ENCODE measurements at regions not wholly inside any gene's neighbourhood (a gene's known extent, or its start where the extent isn't known, plus 50 kb on each side); places are given as distances from the start of the nearest gene placed in this dataset.

- TF ChIP-seq CTCF (IDR thresholded peaks at IDR 0.05) (no peak), POLR2AphosphoS5 (IDR thresholded peaks at IDR 0.05) (no peak), POLR2A (IDR thresholded peaks at IDR 0.05) (no peak), EP300 (IDR thresholded peaks at IDR 0.05; ENCODE audit: low read depth) (no peak)
Observed at GRCh38 chr5:125409861-125410536, 663.6 kb upstream of the ZNF608 start.
